ENCODE measurements at regions not wholly inside any gene's neighbourhood (a gene's known extent, or its start where the extent isn't known, plus 50 kb on each side); places are given as distances from the start of the nearest gene placed in this dataset.
"Not testable (repeated sequence)": the region's sequence is repeated elsewhere in the genome, so short reads cannot be mapped to it uniquely, and the experiment has no call there.

DNA sequence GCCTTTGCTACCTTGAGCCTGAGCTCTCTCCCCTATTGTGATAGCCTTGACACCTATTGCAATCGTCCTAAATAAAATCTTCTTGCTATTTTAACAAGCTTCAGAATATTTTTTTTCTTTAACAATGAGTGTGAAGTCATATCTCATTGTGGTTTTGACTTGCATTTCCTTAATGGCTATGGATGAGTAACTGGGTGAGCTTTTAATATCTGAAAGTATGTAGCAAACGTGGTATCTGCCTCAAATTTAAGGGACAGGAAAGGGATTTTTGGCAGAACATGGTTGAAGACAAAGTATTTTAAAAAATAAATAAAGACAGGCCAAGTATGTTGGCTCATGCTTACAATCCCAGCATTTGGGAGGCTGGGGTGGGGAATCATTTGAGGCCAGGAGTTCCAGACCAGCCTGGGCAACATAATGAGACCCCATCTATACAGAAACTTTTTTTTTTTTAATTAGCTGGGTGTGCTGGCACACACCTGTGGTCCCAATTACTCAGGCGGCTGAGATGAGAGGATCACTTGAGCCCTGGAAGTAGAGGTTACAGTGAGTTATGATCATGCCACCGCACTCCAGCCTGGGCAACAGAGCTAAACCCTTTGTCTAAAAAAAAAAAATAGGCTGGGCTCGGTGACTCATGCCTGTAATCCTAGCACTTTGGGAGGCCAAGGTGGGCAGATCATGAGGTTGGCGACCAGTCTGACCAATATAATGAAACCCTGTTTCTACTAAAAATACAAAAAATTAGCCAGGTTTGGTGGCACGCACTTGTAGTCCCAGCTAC is 319.3 kb upstream of the NRP1 start:
- no peak overlapping the region for H3K4me3 ChIP-seq (ENCODE audit: control insufficient read depth, low read depth, low read length)
- TF ChIP-seq, protein P1, sequence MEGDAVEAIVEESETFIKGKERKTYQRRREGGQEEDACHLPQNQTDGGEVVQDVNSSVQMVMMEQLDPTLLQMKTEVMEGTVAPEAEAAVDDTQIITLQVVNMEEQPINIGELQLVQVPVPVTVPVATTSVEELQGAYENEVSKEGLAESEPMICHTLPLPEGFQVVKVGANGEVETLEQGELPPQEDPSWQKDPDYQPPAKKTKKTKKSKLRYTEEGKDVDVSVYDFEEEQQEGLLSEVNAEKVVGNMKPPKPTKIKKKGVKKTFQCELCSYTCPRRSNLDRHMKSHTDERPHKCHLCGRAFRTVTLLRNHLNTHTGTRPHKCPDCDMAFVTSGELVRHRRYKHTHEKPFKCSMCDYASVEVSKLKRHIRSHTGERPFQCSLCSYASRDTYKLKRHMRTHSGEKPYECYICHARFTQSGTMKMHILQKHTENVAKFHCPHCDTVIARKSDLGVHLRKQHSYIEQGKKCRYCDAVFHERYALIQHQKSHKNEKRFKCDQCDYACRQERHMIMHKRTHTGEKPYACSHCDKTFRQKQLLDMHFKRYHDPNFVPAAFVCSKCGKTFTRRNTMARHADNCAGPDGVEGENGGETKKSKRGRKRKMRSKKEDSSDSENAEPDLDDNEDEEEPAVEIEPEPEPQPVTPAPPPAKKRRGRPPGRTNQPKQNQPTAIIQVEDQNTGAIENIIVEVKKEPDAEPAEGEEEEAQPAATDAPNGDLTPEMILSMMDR (IDR thresholded peaks at IDR 0.05; ENCODE audit: control insufficient read depth, insufficient read depth, low read depth, low read length, missing control alignments), result no peak
- DNase-seq (ENCODE audit: low read depth), result peak; percentile 82

DNA sequence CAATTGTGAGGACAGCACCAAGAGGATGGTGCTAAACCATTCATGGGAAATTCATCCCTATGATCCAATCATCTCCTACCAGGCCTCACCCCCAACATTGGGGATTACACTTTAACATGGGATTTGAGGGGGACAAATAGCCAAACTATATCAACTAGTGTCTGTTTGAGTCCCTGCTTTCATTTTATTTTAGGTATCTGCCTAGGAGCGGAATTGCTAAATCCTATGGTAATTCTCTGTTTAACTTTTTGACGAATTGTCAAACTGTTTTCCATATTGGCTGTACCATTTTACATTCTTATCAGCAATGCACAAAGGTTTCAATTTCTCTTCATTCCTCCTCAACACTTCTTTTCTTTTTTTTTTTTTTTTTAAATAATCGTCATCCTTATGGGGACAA is 318.4 kb upstream of the NRP1 start:
- no peak for DNase-seq (ENCODE audit: low read depth)
- TF ChIP-seq, protein P1 (IDR thresholded peaks at IDR 0.05; ENCODE audit: control insufficient read depth, insufficient read depth, low read depth, low read length, missing control alignments), result no peak
- H3K4me3 ChIP-seq (ENCODE audit: control insufficient read depth, low read depth, low read length), result no peak overlapping the region

DNA sequence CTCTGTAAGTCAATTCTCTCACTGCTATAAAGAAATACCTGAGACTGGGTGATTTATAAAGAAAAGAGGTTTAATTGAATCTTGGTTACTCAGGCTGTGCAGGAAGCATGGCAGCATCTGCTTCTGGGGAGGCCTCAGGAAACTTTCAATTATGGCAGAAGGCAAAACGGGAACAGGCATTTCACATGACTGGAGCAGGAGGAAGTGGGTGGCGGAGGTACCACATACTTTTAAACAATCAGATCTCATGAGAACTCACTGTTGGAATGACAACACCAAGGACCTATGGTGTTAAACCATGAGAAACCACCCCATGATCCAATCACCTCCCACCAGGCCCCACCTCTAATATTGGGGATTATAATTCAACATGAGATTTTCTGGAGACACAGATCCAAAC is 315.7 kb upstream of the NRP1 start:
- H3K4me3 ChIP-seq (ENCODE audit: control insufficient read depth, low read depth, low read length); DNase-seq (ENCODE audit: low read depth): not testable (repeated sequence)

DNA sequence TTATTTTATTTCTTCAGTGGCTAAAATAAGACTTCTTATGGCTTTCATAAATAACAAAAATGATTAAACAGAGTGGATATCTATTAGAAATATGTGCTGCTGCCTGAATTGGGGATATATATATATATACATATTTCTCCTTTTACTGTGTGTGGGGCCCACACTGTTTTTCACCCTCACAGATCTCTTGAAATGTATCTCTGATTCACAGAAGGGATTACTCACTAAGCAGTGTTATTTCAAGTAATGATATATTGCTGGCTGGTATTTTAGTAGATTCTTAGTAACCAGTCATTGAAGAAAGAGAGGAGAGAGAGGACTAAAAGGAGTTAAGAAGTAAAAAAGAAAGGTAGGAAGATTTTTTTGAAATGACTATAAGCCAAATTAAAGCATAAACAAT is 308.6 kb upstream of the NRP1 start:
- DNase-seq (ENCODE audit: low read depth), result peak; percentile 24
- TF ChIP-seq, protein P1 (IDR thresholded peaks at IDR 0.05; ENCODE audit: control insufficient read depth, insufficient read depth, low read depth, low read length, missing control alignments), result no peak

DNA sequence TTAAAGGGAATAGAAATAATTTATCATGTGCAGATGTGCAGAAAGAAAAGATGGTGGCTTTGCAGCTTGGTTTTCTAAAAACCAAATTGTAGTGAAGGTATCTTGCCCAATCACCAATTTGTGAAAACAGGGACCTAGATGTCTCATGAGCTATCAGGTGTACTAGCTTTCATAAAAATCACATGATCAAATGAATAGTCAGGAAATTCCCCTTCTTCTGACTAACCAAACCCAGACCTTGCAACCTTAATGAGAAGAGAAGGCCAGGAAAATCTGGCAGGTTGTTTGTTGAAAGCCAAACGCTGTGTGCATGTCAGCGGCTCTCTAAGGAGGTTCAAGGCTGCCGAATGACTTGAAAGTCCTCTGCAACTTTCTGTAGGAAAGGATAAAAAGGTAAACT is 304.4 kb upstream of the NRP1 start:
- TF ChIP-seq, protein P1 (IDR thresholded peaks at IDR 0.05; ENCODE audit: control insufficient read depth, insufficient read depth, low read depth, low read length, missing control alignments), result no peak
- no peak for DNase-seq (ENCODE audit: low read depth)
- no peak overlapping the region for H3K4me3 ChIP-seq (ENCODE audit: control insufficient read depth, low read depth, low read length)

More for the DNA sequence above, 308.6 kb upstream of the NRP1 start:
- no peak overlapping the region for H3K4me3 ChIP-seq (ENCODE audit: control insufficient read depth, low read depth, low read length)

DNA sequence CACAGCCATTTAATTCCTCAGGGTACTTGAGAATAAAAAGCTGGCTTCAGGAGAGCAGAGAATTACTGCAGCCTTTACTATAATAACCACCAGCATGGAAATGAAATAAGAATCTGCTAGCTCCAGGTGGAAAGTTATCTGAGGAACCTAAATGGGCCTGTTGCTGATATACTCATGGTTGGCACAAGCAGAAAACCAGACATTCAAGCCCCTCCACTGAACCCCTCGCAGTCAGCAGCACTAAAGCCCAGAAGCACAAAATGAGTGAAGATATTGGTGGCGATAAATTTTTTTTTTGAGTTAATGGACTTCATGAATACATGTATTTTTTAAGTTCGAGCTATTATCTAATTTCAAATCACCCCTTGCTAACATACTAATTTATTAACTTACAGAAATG is 303.9 kb upstream of the NRP1 start:
- TF ChIP-seq, protein P1 (IDR thresholded peaks at IDR 0.05; ENCODE audit: control insufficient read depth, insufficient read depth, low read depth, low read length, missing control alignments), result no peak
- DNase-seq (ENCODE audit: low read depth), result no peak

DNA sequence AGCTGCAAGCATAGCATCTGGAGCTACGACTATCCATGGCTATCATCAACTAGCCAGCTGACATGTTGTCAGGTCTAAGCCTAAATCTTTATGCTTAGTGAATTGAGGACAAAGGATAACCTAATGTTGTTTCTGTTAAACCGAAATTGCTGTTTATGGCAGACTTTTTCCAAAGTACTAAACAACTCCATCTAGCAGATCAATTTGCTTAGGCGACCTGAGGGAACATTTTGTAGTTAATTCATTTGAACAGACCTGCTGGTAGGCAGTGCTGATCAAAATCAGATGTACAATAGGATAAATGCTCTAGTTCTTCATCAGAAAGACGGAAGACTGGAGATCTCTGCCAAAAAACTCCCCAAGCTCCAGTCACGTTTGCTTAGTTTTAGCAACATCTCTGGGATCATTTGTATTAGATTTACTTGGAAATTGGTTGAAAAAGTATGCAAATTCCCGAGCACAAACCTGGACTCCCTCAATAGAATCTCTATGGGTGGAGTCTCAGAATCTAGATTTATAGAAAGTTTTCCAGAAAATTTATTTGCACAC is 301.6 kb upstream of the NRP1 start:
- DNase-seq (ENCODE audit: low read depth), result no peak
- TF ChIP-seq, protein P1 (IDR thresholded peaks at IDR 0.05; ENCODE audit: control insufficient read depth, insufficient read depth, low read depth, low read length, missing control alignments), result no peak
- H3K4me3 ChIP-seq (ENCODE audit: control insufficient read depth, low read depth, low read length), result no peak overlapping the region

More for the DNA sequence above, 303.9 kb upstream of the NRP1 start:
- no peak overlapping the region for H3K4me3 ChIP-seq (ENCODE audit: control insufficient read depth, low read depth, low read length)

Data from AG09309 (cell line).